ENCODE measurements at regions not wholly inside any gene's neighbourhood (a gene's known extent, or its start where the extent isn't known, plus 50 kb on each side); places are given as distances from the start of the nearest gene placed in this dataset.
"Not testable (repeated sequence)": the region's sequence is repeated elsewhere in the genome, so short reads cannot be mapped to it uniquely, and the experiment has no call there.

DNA sequence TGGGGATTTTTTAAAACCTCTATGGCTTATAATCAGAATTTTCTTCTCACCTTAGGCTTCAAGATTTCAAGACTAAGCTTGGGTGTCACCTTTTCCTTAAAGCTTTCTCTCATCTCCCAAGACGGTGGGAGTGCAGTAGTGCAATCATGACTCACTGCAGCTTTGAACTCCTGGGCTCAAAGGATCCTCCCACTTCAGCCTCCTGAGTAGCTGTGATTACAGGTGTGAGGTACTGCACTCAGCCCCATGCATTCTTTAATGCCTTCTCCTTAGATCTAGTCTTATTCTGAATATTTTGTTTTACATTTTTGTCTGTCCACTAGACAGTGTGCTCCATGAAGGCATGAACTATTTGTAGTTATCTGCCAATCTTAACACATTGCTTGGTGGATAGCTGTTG, 55.7 kb upstream of the FAT3 start:
- Mint-ChIP-seq H3K36me3 (ENCODE audit: low read depth) (no peaks in the 10 kb centered on the region), H3K9me3 (peaks cover 4% of the 10 kb centered on the region), H3K27me3 (ENCODE audit: low read depth) (no peaks in the 10 kb centered on the region), H3K27ac (no peak overlapping the region), H3K4me3 (ENCODE audit: low read depth) (no peak overlapping the region), H3K4me1 (ENCODE audit: low read depth) (no peaks in the 10 kb centered on the region)
- intact Hi-C loops (cut with micrococcal nuclease) = no loop called here
- no peak for DNase-seq (ENCODE audit: low spot score)

DNA sequence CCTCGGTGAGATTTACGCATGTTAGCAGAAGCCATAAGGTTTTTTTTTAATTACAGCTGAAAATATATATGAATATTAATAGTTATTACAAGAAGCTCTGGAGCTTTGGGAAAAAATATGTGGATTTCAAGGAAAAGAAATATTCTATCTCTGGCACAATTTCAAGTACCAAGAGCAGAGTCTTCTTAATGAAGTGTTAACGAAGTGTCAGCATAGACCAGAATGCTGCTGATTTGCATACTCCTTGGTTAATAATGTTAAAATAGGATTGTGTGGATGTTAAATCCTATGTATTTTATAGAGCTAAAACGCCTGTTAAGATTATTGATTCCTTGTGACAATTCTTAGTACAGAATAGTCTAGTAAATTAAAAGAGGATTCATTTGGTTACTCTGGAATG, 57.0 kb upstream of the FAT3 start:
- H3K36me3 Mint-ChIP-seq (ENCODE audit: low read depth) = no peaks in the 10 kb centered on the region
- H3K27me3 Mint-ChIP-seq (ENCODE audit: low read depth) = no peaks in the 10 kb centered on the region
- H3K4me3 Mint-ChIP-seq (ENCODE audit: low read depth) = no peak overlapping the region
- no peak for DNase-seq (ENCODE audit: low spot score)
- intact Hi-C loops (cut with micrococcal nuclease) = no loop called here
- H3K27ac Mint-ChIP-seq = no peak overlapping the region
- peaks cover 4% of the 10 kb centered on the region for H3K9me3 Mint-ChIP-seq
- no peaks in the 10 kb centered on the region for H3K4me1 Mint-ChIP-seq (ENCODE audit: low read depth)

DNA sequence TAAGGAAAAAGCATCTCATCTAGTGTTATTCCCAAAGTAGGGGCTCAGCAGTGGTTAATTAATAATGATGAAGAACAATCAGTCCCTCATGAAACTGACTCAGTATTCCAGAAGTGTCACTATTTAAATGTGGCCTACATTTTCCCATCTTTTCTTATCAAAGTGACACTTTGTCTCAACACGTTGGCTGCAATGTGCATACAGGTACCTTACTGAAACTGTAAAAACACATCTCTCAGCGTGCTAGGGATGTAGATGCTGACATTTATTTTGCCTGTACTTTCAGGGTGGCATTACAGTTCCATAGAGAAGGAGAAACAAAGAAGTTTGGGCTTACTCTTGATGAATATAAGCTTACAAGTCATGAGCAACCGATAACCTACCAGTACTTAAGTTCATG, 58.3 kb upstream of the FAT3 start:
- intact Hi-C loops (cut with micrococcal nuclease) = no loop called here
- Mint-ChIP-seq H3K4me3 (ENCODE audit: low read depth) (no peak overlapping the region), H3K4me1 (ENCODE audit: low read depth) (no peaks in the 10 kb centered on the region), H3K27me3 (ENCODE audit: low read depth) (no peaks in the 10 kb centered on the region), H3K9me3 (peaks cover 4% of the 10 kb centered on the region), H3K27ac (no peak overlapping the region), H3K36me3 (ENCODE audit: low read depth) (no peaks in the 10 kb centered on the region)
- DNase-seq (ENCODE audit: low spot score) = no peak

DNA sequence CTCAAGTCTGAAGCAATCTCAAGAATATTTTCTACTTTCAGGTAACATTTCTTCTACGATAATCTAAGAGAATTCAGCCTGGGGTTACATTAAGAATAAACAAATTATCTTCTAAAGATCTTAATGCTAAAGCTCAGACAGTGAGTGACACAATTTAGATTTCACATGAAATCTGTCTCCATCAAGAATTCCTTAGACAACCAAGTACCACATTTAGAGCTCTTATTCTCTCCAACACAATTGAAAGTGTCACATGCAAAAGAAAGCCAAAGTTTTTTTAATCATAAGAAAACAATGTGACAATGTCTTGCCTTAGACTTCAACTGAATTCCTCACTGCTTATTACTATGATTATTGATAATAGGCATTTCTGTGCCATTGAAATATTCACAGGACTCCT, 60.7 kb upstream of the FAT3 start:
- intact Hi-C loops (cut with micrococcal nuclease) = no loop called here
- H3K27ac Mint-ChIP-seq = no peak overlapping the region
- H3K9me3 Mint-ChIP-seq = no peaks in the 10 kb centered on the region
- H3K36me3 Mint-ChIP-seq (ENCODE audit: low read depth) = no peaks in the 10 kb centered on the region
- no peak overlapping the region for H3K4me3 Mint-ChIP-seq (ENCODE audit: low read depth)
- H3K27me3 Mint-ChIP-seq (ENCODE audit: low read depth) = no peaks in the 10 kb centered on the region
- DNase-seq (ENCODE audit: low spot score) = no peak
- H3K4me1 Mint-ChIP-seq (ENCODE audit: low read depth) = no peaks in the 10 kb centered on the region

DNA sequence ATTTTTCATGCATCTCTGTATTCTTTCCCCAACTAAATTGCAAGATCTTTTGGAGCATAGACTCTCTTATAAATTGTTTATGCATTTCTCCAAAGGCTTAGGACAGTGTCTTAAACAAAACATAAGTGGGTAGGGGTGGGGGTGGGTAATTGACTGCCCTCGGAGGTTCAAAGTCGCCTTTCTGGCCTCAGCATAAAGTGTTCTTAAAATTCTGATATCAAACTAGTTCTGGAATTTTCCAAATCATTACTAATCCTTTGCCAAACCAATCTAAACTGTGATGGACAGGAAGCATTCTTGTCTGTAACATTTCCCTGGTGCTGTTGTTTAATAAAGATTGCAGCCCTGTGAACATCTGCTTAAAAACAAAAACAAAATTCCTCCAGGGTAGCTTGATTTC, 61.8 kb upstream of the FAT3 start:
- intact Hi-C loops (cut with micrococcal nuclease) = no loop called here
- Mint-ChIP-seq H3K36me3 (ENCODE audit: low read depth) (no peaks in the 10 kb centered on the region), H3K4me3 (ENCODE audit: low read depth) (no peak overlapping the region), H3K27me3 (ENCODE audit: low read depth) (no peaks in the 10 kb centered on the region), H3K9me3 (no peaks in the 10 kb centered on the region), H3K4me1 (ENCODE audit: low read depth) (no peaks in the 10 kb centered on the region), H3K27ac (no peak overlapping the region)
- DNase-seq (ENCODE audit: low spot score) = no peak

DNA sequence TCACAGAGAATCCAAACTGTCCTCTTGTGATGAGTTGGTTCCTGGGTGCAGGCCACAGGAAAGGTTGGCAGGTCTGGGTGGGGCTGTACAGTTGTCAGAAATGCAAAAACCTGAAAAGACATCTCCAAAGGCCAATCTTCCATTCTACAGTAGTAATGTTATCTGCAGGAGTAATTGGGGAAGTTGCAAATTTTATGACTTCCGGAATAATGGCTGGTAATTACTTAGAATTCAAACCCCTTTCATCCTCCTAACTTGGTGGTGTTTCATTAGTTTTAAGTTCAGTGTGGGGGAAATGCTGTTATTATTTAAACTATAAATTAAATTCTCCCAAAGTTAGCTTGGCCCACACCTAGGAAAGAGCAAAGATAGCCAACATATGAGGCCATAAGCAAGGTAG, 64.7 kb upstream of the FAT3 start:
- intact Hi-C loops (cut with micrococcal nuclease) = no loop called here
- H3K9me3 Mint-ChIP-seq = no peaks in the 10 kb centered on the region
- no peaks in the 10 kb centered on the region for H3K4me1 Mint-ChIP-seq (ENCODE audit: low read depth)
- no peaks in the 10 kb centered on the region for H3K27me3 Mint-ChIP-seq (ENCODE audit: low read depth)
- no peak for DNase-seq (ENCODE audit: low spot score)
- no peaks in the 10 kb centered on the region for H3K36me3 Mint-ChIP-seq (ENCODE audit: low read depth)
- no peak overlapping the region for H3K4me3 Mint-ChIP-seq (ENCODE audit: low read depth)
- H3K27ac Mint-ChIP-seq = no peak overlapping the region

DNA sequence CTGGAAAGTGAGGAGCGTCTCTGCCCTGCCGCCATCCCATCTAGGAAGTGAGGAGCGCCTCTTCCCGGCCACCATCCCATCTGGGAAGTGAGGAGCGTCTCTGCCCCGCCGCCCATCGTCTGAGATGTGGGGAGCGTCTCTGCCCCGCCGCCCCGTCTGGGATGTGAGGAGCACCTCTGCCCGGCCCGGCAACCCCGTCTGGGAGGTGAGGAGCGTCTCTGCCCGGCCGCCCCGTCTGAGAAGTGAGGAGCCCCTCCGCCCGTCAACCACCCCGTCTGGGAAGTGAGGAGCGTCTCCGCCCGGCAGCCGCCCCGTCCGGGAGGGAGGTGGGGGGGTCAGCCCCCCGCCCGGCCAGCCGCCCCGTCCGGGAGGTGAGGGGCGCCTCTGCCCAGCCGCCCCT, 67.2 kb upstream of the FAT3 start:
- not testable (repeated sequence) for H3K27ac Mint-ChIP-seq, H3K9me3 Mint-ChIP-seq

DNA sequence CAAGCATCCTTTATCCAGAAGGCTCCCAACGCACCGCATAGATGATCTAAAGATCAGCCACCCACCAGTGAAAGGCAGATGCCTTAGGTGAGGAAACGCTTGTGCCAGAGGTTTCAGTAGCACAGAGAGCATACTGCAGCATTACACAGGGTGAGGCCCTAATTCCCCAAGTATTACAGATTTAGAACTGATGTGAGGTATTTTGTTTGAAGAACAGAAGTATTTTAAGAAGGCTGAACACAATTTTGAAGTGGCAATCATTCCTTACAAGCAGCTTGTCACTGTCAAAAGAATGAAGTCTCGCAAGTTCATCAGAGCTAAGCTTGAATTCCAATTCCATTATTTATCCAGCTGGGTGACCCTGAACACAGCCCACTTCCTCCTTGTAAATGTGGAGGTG, 70.0 kb upstream of the FAT3 start:
- Mint-ChIP-seq H3K4me1 (ENCODE audit: low read depth) (no peaks in the 10 kb centered on the region), H3K4me3 (ENCODE audit: low read depth) (no peak overlapping the region), H3K36me3 (ENCODE audit: low read depth) (no peaks in the 10 kb centered on the region), H3K27ac (no peak overlapping the region), H3K27me3 (ENCODE audit: low read depth) (no peaks in the 10 kb centered on the region), H3K9me3 (no peaks in the 10 kb centered on the region)
- intact Hi-C loops (cut with micrococcal nuclease) = no loop called here
- DNase-seq (ENCODE audit: low spot score) = no peak

More for the DNA sequence above, 67.2 kb upstream of the FAT3 start:
- DNase-seq (ENCODE audit: low spot score); H3K27me3 Mint-ChIP-seq (ENCODE audit: low read depth); H3K36me3 Mint-ChIP-seq (ENCODE audit: low read depth); H3K4me3 Mint-ChIP-seq (ENCODE audit: low read depth); intact Hi-C loops (cut with micrococcal nuclease); H3K4me1 Mint-ChIP-seq (ENCODE audit: low read depth): not testable (repeated sequence)

DNA sequence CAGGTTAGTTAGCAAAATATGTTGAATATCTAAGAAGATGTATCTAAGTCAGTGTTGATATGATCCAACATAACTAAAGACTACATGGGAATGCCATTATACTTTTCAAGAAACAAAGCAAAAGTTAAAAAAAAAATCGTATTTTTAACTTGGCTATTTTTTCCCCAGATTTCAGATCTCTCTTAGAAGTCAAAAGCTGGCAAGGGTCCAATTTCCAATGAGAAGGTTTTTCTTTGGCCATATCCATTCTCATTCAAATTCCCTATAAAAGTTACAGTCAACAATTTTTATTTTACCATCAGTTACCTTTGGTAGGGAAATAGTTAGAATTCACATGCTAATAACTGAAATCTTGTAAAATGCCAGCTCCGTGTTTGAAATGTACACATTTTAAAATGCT, 70.5 kb upstream of the FAT3 start:
- no peaks in the 10 kb centered on the region for H3K4me1 Mint-ChIP-seq (ENCODE audit: low read depth)
- no peak overlapping the region for H3K27ac Mint-ChIP-seq
- no peak for DNase-seq (ENCODE audit: low spot score)
- no peaks in the 10 kb centered on the region for H3K36me3 Mint-ChIP-seq (ENCODE audit: low read depth)
- intact Hi-C loops (cut with micrococcal nuclease) = no loop called here
- H3K4me3 Mint-ChIP-seq (ENCODE audit: low read depth) = no peak overlapping the region
- H3K27me3 Mint-ChIP-seq (ENCODE audit: low read depth) = no peaks in the 10 kb centered on the region
- no peaks in the 10 kb centered on the region for H3K9me3 Mint-ChIP-seq

DNA sequence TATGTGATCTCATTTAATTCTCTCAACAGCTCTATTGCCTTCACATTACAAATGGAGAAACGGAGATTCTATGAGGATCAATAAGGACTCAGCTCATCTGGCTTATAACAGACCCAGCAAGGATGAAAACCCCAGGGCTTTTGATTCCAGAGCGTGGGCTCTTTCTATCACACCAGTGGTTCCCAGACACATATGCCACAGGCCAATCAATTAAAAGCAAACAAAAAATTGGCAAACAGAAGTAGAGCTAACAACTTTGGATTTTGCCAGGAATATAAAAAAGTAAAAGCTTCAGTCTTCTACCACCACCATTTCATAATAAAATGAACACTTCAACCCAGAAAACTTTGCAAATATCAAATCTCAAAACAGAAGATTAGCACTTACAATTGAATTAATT, 71.1 kb upstream of the FAT3 start:
- intact Hi-C loops (cut with micrococcal nuclease) = no loop called here
- H3K27ac Mint-ChIP-seq = no peak overlapping the region
- H3K36me3 Mint-ChIP-seq (ENCODE audit: low read depth) = no peaks in the 10 kb centered on the region
- no peak overlapping the region for H3K4me3 Mint-ChIP-seq (ENCODE audit: low read depth)
- no peaks in the 10 kb centered on the region for H3K9me3 Mint-ChIP-seq
- DNase-seq (ENCODE audit: low spot score) = no peak
- no peaks in the 10 kb centered on the region for H3K27me3 Mint-ChIP-seq (ENCODE audit: low read depth)
- H3K4me1 Mint-ChIP-seq (ENCODE audit: low read depth) = no peaks in the 10 kb centered on the region

DNA sequence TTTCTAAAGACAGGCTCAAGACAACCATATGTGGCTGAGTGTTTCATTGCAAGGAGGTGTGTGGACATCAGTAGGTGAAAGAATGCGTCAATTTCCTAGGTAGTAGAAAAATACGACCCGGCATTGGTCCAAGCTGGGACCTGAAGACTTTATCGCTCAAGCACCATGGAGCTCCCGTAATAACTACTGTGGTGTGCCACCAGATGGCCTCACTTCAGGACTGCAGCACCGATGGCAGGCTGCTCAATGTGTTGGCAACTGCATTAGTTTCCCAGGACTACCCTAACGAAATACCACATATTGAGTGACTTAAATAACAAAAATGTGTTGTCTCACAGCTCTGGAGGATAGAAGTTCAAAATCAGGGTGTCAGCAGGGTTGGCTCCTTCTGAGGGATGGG, 72.4 kb upstream of the FAT3 start:
- H3K4me1 Mint-ChIP-seq (ENCODE audit: low read depth) = no peaks in the 10 kb centered on the region
- no peak overlapping the region for H3K4me3 Mint-ChIP-seq (ENCODE audit: low read depth)
- H3K9me3 Mint-ChIP-seq = no peaks in the 10 kb centered on the region
- no peak for DNase-seq (ENCODE audit: low spot score)
- intact Hi-C loops (cut with micrococcal nuclease) = no loop called here
- H3K27me3 Mint-ChIP-seq (ENCODE audit: low read depth) = no peaks in the 10 kb centered on the region
- H3K27ac Mint-ChIP-seq = no peak overlapping the region
- H3K36me3 Mint-ChIP-seq (ENCODE audit: low read depth) = no peaks in the 10 kb centered on the region

DNA sequence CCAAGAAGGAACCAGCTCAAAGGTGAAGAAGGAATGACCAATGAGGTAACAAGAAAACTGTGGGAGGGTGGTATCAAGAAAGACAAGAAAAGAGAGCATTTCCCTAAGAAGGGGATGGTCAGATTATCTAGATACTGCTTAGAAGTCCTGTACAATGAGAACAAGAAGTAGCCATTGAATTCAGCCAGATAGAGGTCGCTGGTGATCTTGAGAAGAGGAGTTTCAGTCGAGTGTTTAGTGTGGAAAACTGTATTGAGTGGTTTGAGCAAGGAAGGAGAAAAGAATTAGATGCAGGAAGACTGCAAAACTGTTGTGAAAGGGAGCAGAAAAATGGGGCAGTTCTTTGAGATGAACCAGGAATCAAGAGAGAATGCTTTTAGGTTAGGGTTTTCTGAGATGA, 74.6 kb upstream of the FAT3 start:
- Mint-ChIP-seq H3K36me3 (ENCODE audit: low read depth) (no peaks in the 10 kb centered on the region), H3K27ac (no peak overlapping the region), H3K9me3 (no peaks in the 10 kb centered on the region), H3K27me3 (ENCODE audit: low read depth) (no peaks in the 10 kb centered on the region), H3K4me3 (ENCODE audit: low read depth) (no peak overlapping the region), H3K4me1 (ENCODE audit: low read depth) (no peaks in the 10 kb centered on the region)
- intact Hi-C loops (cut with micrococcal nuclease) = no loop called here
- DNase-seq (ENCODE audit: low spot score) = no peak

DNA sequence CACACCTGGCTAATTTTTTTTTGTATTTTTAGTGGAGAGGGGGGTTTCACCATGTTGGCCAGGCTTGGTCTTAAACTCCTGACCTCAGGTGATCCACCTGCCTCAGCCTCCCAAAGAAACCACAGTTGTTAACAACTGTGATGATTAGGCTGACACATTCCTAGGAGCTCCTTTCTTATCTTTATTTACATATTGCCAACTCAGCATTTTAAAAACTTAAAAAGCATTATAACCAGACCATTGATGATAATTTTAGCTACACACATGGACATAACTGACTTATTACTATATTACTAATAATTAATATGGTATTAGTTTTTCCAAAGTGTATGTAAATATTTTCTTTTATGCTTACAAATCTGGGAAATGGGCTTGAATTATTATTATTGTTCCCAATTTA, 82.9 kb upstream of the FAT3 start:
- intact Hi-C loops (cut with micrococcal nuclease) = no loop called here
- DNase-seq (ENCODE audit: low spot score) = no peak
- no peaks in the 10 kb centered on the region for H3K4me1 Mint-ChIP-seq (ENCODE audit: low read depth)
- peaks cover 6% of the 10 kb centered on the region for H3K9me3 Mint-ChIP-seq
- no peak overlapping the region for H3K4me3 Mint-ChIP-seq (ENCODE audit: low read depth)
- H3K36me3 Mint-ChIP-seq (ENCODE audit: low read depth) = no peaks in the 10 kb centered on the region
- H3K27ac Mint-ChIP-seq = no peak overlapping the region
- no peaks in the 10 kb centered on the region for H3K27me3 Mint-ChIP-seq (ENCODE audit: low read depth)

DNA sequence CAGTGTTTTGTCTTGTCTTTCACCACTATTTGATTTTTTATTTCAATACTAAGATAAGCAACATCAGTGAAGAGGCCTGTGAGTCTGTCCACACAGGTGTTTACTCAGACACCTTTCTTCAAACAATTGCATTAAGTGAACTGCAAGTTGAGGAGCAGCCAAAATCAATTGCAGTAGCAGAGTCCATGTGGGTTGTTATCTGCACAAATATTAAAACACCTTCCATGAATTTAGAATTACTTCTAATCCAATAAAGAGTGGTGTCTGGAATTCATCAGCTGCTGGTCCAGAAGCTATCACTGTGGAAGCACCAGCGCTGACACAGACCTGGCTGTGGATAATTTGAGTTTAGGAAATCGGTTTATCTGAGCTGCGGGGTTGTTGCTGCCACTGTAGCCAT, 83.5 kb upstream of the FAT3 start:
- intact Hi-C loops (cut with micrococcal nuclease) = no loop called here
- Mint-ChIP-seq H3K27me3 (ENCODE audit: low read depth) (no peaks in the 10 kb centered on the region), H3K4me3 (ENCODE audit: low read depth) (no peak overlapping the region), H3K36me3 (ENCODE audit: low read depth) (no peaks in the 10 kb centered on the region), H3K27ac (no peak overlapping the region), H3K4me1 (ENCODE audit: low read depth) (no peaks in the 10 kb centered on the region), H3K9me3 (peaks cover 6% of the 10 kb centered on the region)
- DNase-seq (ENCODE audit: low spot score) = no peak
